ELR (cell line): ENCODE measurements at regions not wholly inside any gene's neighbourhood (a gene's known extent, or its start where the extent isn't known, plus 50 kb on each side); places are given as distances from the start of the nearest gene placed in this dataset.

Experiments
- DNase-seq: peaks from one replicate; pipeline ENCODE4 v3.0.0-alpha.2; 2015; ENCODE audit warnings: low read depth

DNA sequence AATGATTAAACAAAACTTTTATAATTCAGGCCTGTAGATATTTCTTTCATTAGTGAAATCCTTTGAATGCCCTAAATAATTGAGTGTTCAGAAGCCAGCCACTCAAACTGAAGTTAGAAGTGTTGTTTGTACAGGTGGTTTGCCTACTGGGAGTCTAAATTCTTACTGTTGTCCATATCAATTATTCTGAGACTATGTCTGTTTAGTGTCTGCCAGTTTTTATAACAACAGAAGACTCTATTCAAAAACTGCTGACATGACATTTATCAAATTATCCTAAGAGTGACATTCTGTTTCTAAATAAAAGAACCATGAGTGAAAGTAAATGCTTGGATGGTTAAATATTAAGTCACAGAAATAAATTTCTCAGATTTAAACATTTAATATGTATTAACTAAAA is 375.1 kb downstream of the FAT4 start:
- DNase-seq: no peak

DNA sequence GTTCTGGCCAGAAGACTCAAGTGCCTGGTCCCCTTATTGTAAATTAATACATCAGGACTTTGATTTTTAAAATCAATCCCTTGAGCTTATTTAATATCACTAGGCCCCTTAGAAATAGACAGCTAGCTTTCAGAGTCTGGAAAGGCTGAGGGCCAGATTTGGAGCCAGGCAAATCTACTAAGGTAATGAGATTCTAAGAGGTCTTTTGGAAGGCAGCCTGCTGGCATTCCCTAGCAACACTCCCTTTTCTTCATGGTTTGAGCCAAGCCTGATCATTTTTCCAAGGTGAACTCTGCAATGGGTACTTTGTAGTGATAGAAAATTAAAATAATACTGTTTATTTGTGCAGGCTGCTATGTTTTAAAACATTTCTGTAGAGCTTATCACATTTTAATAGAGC is 378.5 kb downstream of the FAT4 start:
- no peak for DNase-seq

- DNase-seq: no peak
These were observed 387.7 kb downstream of the FAT4 start for GRCh38 chr4:125702406-125702805.

GRCh38 chr4:125703443-125703842 is 388.7 kb downstream of the FAT4 start:
- peak; percentile 63 for DNase-seq

DNA sequence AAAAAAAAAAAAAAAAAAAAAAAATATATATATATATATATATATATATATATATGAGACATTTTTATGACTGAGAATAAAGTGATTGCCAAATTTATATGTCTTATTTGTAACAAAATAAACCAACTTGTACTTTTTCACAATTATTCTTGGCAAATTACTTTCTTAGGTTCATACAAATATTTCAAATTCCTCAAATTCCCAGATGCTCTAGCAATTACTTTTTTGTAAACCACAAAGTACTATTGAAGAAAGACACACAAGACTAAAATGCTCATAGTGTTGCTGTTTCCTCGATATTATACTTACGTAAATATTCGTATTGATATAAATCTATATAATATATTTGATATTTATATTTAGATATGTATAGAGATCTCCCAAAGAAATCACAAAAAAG is 390.0 kb downstream of the FAT4 start:
- peak; percentile 63 for DNase-seq

DNA sequence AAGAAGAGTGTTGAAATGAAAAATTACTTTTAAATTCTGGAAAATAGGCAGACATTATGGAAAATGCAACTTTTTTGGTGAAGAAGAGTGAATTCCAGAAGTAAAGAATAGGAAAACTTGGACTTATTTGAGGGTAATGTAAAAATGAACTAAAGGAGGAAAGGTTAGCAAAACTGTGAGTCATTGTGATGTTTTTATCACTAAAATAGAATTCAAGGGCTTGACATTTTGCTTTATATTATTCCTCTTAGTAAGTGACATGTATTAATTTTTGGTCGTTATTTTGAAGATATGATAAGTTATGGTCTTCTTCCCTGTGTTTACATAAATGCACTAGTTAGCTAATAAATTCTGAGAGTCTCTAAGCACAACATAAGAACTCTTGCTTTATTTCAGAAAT is 390.9 kb downstream of the FAT4 start:
- no peak for DNase-seq

GRCh38 chr4:125707397-125707796 is 392.6 kb downstream of the FAT4 start:
- DNase-seq: no peak

GRCh38 chr4:125710766-125711165 is 396.0 kb downstream of the FAT4 start:
- DNase-seq: no peak

DNA sequence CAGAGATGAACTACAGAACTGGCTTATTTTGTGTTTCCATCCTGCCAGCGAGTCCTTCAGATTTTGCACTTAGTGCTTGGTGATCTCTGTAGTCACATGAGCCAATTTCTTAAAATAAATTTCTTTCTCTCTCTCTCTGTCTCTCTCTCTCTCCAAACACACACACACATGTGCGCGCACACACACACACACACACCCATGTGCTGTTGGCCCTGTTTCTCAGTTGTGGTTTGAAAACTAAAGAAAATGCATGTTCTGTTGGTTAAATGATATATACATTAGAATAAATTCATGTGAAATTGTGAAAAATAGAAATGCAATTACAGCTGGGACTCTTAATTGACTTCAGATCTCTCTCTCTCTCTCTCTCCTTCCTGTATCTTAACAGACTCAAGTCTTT is 399.3 kb downstream of the FAT4 start:
- no peak for DNase-seq

GRCh38 chr4:125714845-125715244 is 400.1 kb downstream of the FAT4 start:
- no peak for DNase-seq

- DNase-seq: peak; percentile 81
These were observed 405.2 kb downstream of the FAT4 start for GRCh38 chr4:125719987-125720386.

DNA sequence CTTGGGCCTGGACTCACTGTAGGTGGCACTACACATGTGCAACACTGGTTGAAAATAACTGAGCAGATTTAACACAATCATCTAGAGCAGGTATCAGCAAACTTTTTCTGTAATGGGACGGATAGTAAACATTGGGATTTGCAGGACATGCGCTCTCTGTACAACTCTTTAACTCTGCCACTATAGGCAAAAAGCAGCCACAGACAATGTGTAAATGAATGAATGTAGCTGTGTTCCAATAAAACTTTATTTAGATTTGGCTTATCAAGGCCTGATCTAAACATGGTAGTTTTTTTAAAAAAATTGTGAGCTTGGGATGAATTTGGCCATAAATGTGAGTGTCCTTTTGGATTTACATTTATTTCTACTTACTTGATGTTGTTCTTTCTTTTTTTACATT is 407.3 kb downstream of the FAT4 start:
- no peak for DNase-seq

DNA sequence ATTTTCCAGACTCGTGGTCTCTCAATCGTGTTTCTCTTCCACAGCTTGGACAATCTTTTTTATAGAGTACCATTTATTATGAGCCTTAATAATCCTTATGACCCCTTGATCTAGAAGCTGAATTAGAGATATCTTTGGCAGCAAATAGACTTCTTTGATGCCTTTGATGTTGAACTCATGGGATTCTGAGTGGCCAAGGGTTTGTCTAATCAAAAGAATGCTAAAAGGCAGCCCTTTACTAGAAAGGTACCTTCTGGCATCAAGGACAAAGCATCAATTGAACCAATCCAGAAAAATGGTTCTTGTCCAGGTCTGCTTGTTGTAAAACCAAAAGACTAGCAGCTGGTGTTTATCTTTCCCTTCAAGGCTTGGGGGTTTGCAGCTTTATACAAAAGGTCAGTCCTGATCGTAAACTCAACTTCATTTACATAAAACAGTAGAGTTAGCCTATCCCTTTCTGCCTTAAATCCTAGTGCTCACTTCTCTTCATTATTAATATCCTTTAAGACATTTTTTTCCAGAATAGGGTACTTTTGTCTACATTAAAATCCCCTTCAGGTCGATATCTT is 411.3 kb downstream of the FAT4 start:
- DNase-seq: no peak

GRCh38 chr4:125727931-125728330 is 413.2 kb downstream of the FAT4 start:
- DNase-seq: no peak

DNA sequence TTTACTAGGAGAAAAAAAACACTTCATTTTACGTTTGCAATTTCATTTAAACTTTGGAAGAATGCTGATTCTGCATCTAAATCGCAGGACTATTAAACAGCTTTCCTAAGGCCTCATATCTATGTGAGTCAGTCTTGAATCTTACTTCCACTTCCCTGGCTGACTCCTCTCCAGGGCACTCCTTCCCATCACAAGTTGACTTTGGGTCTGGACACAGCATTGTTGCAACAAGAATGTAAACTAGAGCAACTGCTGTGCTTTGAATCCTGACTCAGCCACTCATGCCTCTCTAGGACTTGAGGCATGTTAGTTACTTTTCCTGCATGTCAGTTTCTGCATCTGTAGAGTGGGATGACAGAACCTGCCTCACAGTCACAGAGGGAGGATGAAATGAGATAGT is 413.8 kb downstream of the FAT4 start:
- peak; percentile 96 for DNase-seq

DNA sequence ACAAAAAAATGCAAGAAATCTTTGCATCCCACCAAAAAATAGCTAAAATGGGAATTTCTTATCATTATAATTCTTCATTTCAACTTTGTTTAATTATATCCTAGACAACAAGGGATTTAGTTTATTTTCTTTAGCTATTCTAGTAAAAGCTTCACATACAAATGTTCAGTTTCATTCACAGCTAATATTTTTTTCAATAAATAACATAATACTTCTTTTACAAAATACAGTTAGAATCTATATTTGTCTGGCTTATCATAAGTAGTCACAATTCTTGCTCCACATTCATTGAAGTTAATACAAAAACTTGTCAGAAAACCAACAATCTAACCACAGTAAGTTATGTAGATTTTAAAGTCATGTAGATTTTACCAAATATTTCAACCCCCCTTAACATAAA is 414.4 kb downstream of the FAT4 start:
- no peak for DNase-seq

DNA sequence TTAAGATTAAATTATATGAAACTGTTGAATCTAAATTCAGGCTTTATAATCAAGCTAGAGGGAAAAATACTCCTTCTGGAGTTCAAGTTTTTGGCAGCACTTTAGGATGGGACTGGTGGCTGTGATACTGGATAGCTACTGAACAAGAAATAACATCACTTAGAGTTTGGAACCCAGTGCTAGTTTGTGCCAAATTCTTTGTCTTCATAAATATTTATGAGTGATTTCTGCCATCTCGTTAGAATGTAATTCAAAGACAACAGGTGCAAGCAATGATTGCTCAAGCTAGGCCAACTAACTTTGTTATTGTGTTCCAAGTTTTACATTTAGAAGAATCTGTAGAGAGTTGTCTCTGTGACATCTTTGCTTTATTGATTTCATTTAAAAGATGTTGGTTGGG is 417.9 kb downstream of the FAT4 start:
- no peak for DNase-seq

GRCh38 chr4:125734504-125734903 is 419.7 kb downstream of the FAT4 start:
- DNase-seq: no peak

DNA sequence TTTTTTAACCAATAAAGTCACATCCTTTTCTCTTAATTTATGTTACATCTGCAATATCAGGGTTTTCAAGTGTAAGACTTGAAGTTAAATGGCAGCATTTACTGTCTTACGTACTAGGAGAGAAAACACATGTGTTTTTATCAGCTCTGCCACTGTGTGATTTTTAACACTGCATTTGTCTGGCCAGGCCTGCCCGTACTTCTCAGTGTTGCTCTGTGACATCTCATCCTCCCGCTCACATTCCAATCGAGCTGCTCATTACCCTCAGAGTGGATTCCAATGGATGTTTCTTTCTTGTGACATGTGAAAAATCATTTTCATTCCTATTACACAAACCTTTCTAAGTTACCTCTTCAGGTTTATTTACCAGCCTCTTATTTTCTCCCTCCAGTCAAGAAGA is 420.3 kb downstream of the FAT4 start:
- DNase-seq: peak; percentile 92

- DNase-seq: peak; percentile 81
These were observed 421.3 kb downstream of the FAT4 start for GRCh38 chr4:125736057-125736456.

DNA sequence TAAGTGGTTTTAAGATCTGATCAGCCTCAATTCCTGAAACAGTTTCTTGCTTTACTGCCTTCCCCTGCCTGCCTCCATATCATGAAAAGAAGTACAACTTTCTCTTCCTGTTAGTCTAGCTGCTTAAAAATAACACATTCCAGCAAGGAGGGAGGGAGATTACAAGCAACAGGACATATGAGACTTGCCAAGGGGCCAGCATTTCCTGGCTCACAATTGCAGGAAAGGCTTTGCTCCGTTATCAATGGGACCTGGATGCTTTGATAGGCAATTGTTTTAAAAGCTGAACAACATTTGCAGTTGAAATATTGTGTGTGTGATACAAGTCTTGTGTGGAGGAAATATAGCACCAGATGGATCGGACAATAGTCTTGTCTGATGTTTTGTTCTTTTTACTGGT is 425.0 kb downstream of the FAT4 start:
- no peak for DNase-seq

GRCh38 chr4:125741825-125742452 is 427.2 kb downstream of the FAT4 start:
- peak; percentile 68 for DNase-seq

DNA sequence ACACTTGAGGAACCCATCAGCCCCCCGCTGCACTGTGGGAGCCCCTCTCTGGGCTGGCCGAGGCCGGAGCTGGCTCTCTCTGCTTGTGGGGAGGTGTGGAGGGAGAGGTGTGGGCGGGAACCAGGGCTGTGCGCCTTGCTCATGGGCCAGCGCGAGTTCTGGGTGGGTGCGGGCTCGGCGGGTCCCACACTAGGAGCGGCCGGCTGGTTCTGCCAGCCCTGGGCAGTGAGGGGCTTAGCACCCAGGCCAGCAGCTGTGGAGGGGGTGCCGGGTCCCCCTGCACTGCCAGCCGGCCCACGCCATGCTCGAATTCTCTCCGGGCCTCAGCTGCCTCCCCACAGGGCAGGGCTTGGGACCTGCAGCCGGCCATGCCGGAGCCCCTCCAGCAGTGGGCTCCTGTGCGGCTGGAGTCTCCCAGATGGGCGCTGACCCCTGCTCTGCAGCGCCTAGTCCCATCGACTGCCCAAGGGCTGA is 430.2 kb downstream of the FAT4 start:
- no peak for DNase-seq

GRCh38 chr4:125749354-125749753 is 434.6 kb downstream of the FAT4 start:
- DNase-seq: no peak
